Transverse colon (tissue), 4 donors: ENCODE measurements at regions not wholly inside any gene's neighbourhood (a gene's known extent, or its start where the extent isn't known, plus 50 kb on each side); places are given as distances from the start of the nearest gene placed in this dataset.

Experiments
- CTCF ChIP-seq, 5 experiments: fragments of 200-600 bp in 3 of 5; fragments of 450-650 bp in 2 of 5; sonication (generic) in 3 of 5; IDR thresholded peaks; 1 replicate in 2 of 5; 2 replicates in 3 of 5; pipeline ENCODE4 v1.5.1; 2016 to 2017; ENCODE audit warnings: antibody characterized with exemption in 5 of 5, inconsistent platforms in 3 of 5, mild to moderate bottlenecking in 2 of 5, moderate library complexity in 1 of 5
- EP300 ChIP-seq: sonication (generic); formaldehyde crosslinking; IDR thresholded peaks from one replicate; pipeline ENCODE4 v1.6.1; 2017; ENCODE audit warnings: antibody characterized with exemption, low read depth
- POLR2A ChIP-seq: fragments of 450-650 bp; IDR thresholded peaks from one replicate; pipeline ENCODE4 v1.6.1; 2016; ENCODE audit warnings: antibody characterized with exemption, mild to moderate bottlenecking, moderate library complexity
- POLR2AphosphoS5 ChIP-seq, 3 donors: sonication (generic); formaldehyde crosslinking; IDR thresholded peaks; one replicate each; pipeline ENCODE4 v1.6.1; 2016; ENCODE audit warnings: antibody characterized with exemption in 3 of 3

GRCh38 chr3:193980326-193980725, 155.6 kb upstream of the HES1 start:
- TF ChIP-seq POLR2A (no peak), CTCF (IDR thresholded peaks at IDR 0.05) (no peak), EP300 (no peak), POLR2AphosphoS5 (IDR thresholded peaks at IDR 0.05) (no peak)
